Adrenal gland (tissue), 5 donors: ENCODE measurements at regions not wholly inside any gene's neighbourhood (a gene's known extent, or its start where the extent isn't known, plus 50 kb on each side); places are given as distances from the start of the nearest gene placed in this dataset.

Experiments used
- CTCF ChIP-seq, 6 experiments: fragments of 450-650 bp in 4 of 6; fragments of 200-600 bp in 2 of 6; sonication (generic) in 1 of 6; IDR thresholded peaks; 1 replicate in 5 of 6; 2 replicates in 1 of 6; pipeline versions ENCODE4 v1.5.1 to v1.8.0; 2016 to 2021; ENCODE audit warnings: antibody characterized with exemption in 6 of 6, mild to moderate bottlenecking in 2 of 6, moderate library complexity in 1 of 6
- POLR2A ChIP-seq, 2 donors: fragments of 450-650 bp; IDR thresholded peaks; one replicate each; pipeline ENCODE4 v1.6.1; 2017; ENCODE audit warnings: antibody characterized with exemption in 2 of 2, mild to moderate bottlenecking in 2 of 2, moderate library complexity in 1 of 2
- donor health status: DM: no; HTN: no; CAD: no.

GRCh38 chr4:64538219-64538618 lies 129.0 kb upstream of the TECRL start:
- no peak for TF ChIP-seq CTCF (IDR thresholded peaks at IDR 0.05)
- TF ChIP-seq POLR2A (IDR thresholded peaks at IDR 0.05): no peak
